CD14-positive monocyte (primary cell): ENCODE measurements at regions not wholly inside any gene's neighbourhood (a gene's known extent, or its start where the extent isn't known, plus 50 kb on each side); places are given as distances from the start of the nearest gene placed in this dataset.

Source experiments
- DNase-seq, 3 donors: peaks; one replicate each; pipeline ENCODE4 v3.0.0-alpha.2; 2011 to 2022
- H2AFZ ChIP-seq: 2 replicates; pipeline ENCODE4 v1.6.0; 2012; ENCODE audit warnings: mild to moderate bottlenecking, low read depth, low read length, inconsistent platforms; ENCODE audit not compliant: insufficient read depth, poor library complexity, severe bottlenecking
- H3K27ac ChIP-seq, 2 donors: 1 replicate in 1 of 2; 2 replicates in 1 of 2; pipeline ENCODE4 v1.5.1; 2012 to 2013; ENCODE audit warnings: low read length in 2 of 2, control low read depth in 1 of 2, inconsistent platforms in 1 of 2, low read depth in 1 of 2, mild to moderate bottlenecking in 1 of 2
- H3K27me3 ChIP-seq, 2 donors: one replicate each; pipeline versions ENCODE4 v1.6.0 to v1.6.1; 2011 to 2013; ENCODE audit warnings: low read length in 2 of 2; ENCODE audit not compliant: control insufficient read depth in 2 of 2, insufficient read depth in 2 of 2
- H3K36me3 ChIP-seq, 2 donors: replicated peaks in 1 of 2; 1 replicate in 1 of 2; 2 replicates in 1 of 2; pipeline versions ENCODE4 v1.5.1 to v1.6.1; 2012 to 2013; ENCODE audit warnings: low read length in 2 of 2, control low read depth in 1 of 2, inconsistent platforms in 1 of 2, mild to moderate bottlenecking in 1 of 2; ENCODE audit not compliant: insufficient read depth in 2 of 2, control insufficient read depth in 1 of 2
- H3K4me1 ChIP-seq, 2 donors: 1 replicate in 1 of 2; 2 replicates in 1 of 2; pipeline versions ENCODE4 v1.5.1 to v1.6.1; 2012 to 2013; ENCODE audit warnings: low read length in 2 of 2, control low read depth in 1 of 2, inconsistent platforms in 1 of 2, mild to moderate bottlenecking in 1 of 2, moderate library complexity in 1 of 2; ENCODE audit not compliant: insufficient read depth in 2 of 2, control insufficient read depth in 1 of 2
- H3K4me2 ChIP-seq: replicated peaks from 2 replicates; pipeline ENCODE3; 2012; ENCODE audit warnings: low read length, moderate library complexity, mild to moderate bottlenecking; ENCODE audit not compliant: poor library complexity, severe bottlenecking; ENCODE audit errors: extremely low read depth
- H3K4me3 ChIP-seq, 3 experiments: fragments of 200-600 bp in 1 of 3; sonication (generic) in 1 of 3; replicated peaks in 1 of 3; 1 replicate in 2 of 3; 2 replicates in 1 of 3; pipeline ENCODE4 v1.5.1; 2011 to 2013; ENCODE audit warnings: low read length in 3 of 3, mild to moderate bottlenecking in 3 of 3, control low read depth in 2 of 3, low read depth in 2 of 3, inconsistent platforms in 1 of 3, moderate library complexity in 1 of 3
- H3K79me2 ChIP-seq: 2 replicates; pipeline ENCODE4 v1.6.0; 2012; ENCODE audit warnings: mild to moderate bottlenecking, control low read depth, inconsistent platforms, low read length, moderate library complexity; ENCODE audit not compliant: insufficient read depth
- H3K9ac ChIP-seq: 2 replicates; pipeline ENCODE4 v1.6.0; 2017; ENCODE audit warnings: low read length, mild to moderate bottlenecking; ENCODE audit not compliant: insufficient read depth, poor library complexity, severe bottlenecking
- H3K9me3 ChIP-seq, 2 donors: replicated peaks in 1 of 2; 1 replicate in 1 of 2; 2 replicates in 1 of 2; pipeline versions ENCODE4 v1.5.1 to v1.6.1; 2012 to 2013; ENCODE audit warnings: low read length in 2 of 2, control low read depth in 1 of 2; ENCODE audit not compliant: control insufficient read depth in 1 of 2, insufficient read depth in 1 of 2
- H4K20me1 ChIP-seq: 2 replicates; pipeline ENCODE4 v1.6.0; 2012; ENCODE audit warnings: mild to moderate bottlenecking, low read length, control low read depth, moderate library complexity; ENCODE audit not compliant: insufficient read depth
- H3K27ac Mint-ChIP-seq, 7 donors: one replicate each; pipeline ENCODE4 v1.8.0; 2020; ENCODE audit warnings: mild to moderate bottlenecking in 7 of 7, mixed read lengths in 7 of 7, moderate library complexity in 6 of 7, inconsistent platforms in 2 of 7
- H3K27me3 Mint-ChIP-seq, 3 donors: one replicate each; pipeline ENCODE4 v1.8.0; 2021 to 2022; ENCODE audit warnings: low read depth in 3 of 3, mild to moderate bottlenecking in 3 of 3, mixed read lengths in 3 of 3, moderate library complexity in 3 of 3, inconsistent platforms in 1 of 3
- H3K36me3 Mint-ChIP-seq, 2 donors: one replicate each; pipeline ENCODE4 v1.8.0; 2020; ENCODE audit warnings: mixed read lengths in 2 of 2, inconsistent platforms in 1 of 2, mild to moderate bottlenecking in 1 of 2
- H3K4me1 Mint-ChIP-seq: one replicate; pipeline ENCODE4 v1.8.0; 2020; ENCODE audit warnings: mild to moderate bottlenecking, mixed read lengths
- H3K4me3 Mint-ChIP-seq, 2 donors: one replicate each; pipeline ENCODE4 v1.8.0; 2020; ENCODE audit warnings: mild to moderate bottlenecking in 2 of 2, mixed read lengths in 2 of 2, moderate library complexity in 1 of 2
- H3K9me3 Mint-ChIP-seq, 7 donors: one replicate each; pipeline ENCODE4 v1.8.0; 2020 to 2022; ENCODE audit warnings: mixed read lengths in 7 of 7, mild to moderate bottlenecking in 6 of 7, moderate library complexity in 6 of 7, inconsistent platforms in 2 of 7
- WGBS: methylation state at CpG from one replicate; pipeline ENCODE4 v1.1.5; 2013; ENCODE audit warnings: missing lambda C conversion rate; ENCODE audit not compliant: insufficient coverage; 5-methylcytosine and 5-hydroxymethylcytosine counted together
- intact Hi-C, 2 donors: fragments of 100-400 bp; cut with micrococcal nuclease; formaldehyde crosslinking; loops; one replicate each; pipeline versions ENCODE4 v1.15.0 to v1.15.1; 2023
- TF ChIP-seq, protein P1 (sequence below): fragments of 200-600 bp; IDR thresholded peaks from one replicate; pipeline ENCODE4 v1.8.0; 2022; ENCODE audit warnings: antibody characterized with exemption, mild to moderate bottlenecking

DNA sequence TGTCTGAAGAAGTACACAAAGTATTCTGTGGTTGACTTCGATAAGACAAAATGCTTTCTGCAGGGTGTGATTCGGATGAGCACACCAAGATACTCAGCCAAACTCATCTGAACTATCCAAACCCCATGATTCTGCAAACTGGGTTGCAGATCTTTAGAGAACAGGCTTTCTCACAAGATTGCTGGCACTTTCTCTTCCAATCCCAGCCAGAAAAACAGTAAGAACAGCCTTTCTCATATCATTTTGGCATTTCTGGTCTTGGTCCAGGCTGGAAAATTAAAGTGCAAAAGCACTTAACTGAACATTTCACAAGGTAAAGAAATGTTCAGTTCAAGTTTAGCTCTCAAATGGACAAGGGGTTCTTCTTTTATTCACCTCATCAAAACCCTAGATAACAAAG is 269.1 kb downstream of the NR2F1-AS1 start:
- H3K4me3 Mint-ChIP-seq, result no peak overlapping the region
- no peak overlapping the region for H3K4me2 ChIP-seq
- H3K36me3 Mint-ChIP-seq, result no peaks in the 10 kb centered on the region
- H3K27me3 Mint-ChIP-seq, result peaks cover 0 to under 1% (median 0%) of the 10 kb centered on the region in 3 donors
- no peak overlapping the region for H3K27ac ChIP-seq
- no peaks in the 10 kb centered on the region for H3K4me1 Mint-ChIP-seq
- no peak overlapping the region for H3K27ac Mint-ChIP-seq
- no peak overlapping the region for H2AFZ ChIP-seq
- no peaks in the 10 kb centered on the region for H3K27me3 ChIP-seq
- H3K9me3 ChIP-seq, result peaks cover 2 to 4% of the 10 kb centered on the region in 2 donors
- peaks cover 0 to 8% (median 4%) of the 10 kb centered on the region in 7 donors for H3K9me3 Mint-ChIP-seq
- no peaks in the 10 kb centered on the region for H3K36me3 ChIP-seq
- H3K79me2 ChIP-seq, result no peaks in the 10 kb centered on the region
- no peak overlapping the region for H3K4me3 ChIP-seq
- no peaks in the 10 kb centered on the region for H4K20me1 ChIP-seq
- H3K4me1 ChIP-seq, result no peaks in the 10 kb centered on the region
- no peak overlapping the region for H3K9ac ChIP-seq
- WGBS, result 95% methylated on average over 2 of the region's 2 CpGs
- TF ChIP-seq, protein P1, sequence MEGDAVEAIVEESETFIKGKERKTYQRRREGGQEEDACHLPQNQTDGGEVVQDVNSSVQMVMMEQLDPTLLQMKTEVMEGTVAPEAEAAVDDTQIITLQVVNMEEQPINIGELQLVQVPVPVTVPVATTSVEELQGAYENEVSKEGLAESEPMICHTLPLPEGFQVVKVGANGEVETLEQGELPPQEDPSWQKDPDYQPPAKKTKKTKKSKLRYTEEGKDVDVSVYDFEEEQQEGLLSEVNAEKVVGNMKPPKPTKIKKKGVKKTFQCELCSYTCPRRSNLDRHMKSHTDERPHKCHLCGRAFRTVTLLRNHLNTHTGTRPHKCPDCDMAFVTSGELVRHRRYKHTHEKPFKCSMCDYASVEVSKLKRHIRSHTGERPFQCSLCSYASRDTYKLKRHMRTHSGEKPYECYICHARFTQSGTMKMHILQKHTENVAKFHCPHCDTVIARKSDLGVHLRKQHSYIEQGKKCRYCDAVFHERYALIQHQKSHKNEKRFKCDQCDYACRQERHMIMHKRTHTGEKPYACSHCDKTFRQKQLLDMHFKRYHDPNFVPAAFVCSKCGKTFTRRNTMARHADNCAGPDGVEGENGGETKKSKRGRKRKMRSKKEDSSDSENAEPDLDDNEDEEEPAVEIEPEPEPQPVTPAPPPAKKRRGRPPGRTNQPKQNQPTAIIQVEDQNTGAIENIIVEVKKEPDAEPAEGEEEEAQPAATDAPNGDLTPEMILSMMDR, result no peak
- no peak for DNase-seq
- intact Hi-C loops, result no loop called here

DNA sequence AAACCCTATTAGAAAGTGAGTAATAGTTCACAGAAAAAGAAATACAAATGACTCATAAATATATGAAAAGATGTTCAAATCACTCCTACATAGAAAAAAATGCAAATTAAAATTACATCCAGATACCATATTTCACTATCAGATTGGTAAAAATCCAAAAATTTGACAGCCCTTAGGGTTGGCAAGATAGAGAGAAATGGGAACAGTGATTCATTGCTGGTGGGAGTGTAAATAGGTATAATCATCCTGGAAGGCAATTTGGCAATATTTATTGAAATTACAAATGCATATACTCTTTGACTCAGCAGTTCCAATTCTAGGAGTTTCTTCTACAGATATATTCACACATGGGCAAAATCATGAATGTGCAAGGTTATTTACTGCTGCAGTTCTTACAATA is 273.5 kb downstream of the NR2F1-AS1 start:
- Mint-ChIP-seq H3K27me3 (peaks cover 0 to 4% (median 0%) of the 10 kb centered on the region in 3 donors), H3K4me1 (no peaks in the 10 kb centered on the region), H3K36me3 (no peaks in the 10 kb centered on the region), H3K27ac (no peak overlapping the region), H3K9me3 (peaks cover 0 to 5% (median 2%) of the 10 kb centered on the region in 7 donors), H3K4me3 (no peak overlapping the region)
- H3K27me3 ChIP-seq, result no peaks in the 10 kb centered on the region
- H3K27ac ChIP-seq, result no peak overlapping the region
- TF ChIP-seq, protein P1, result no peak
- no peak overlapping the region for H2AFZ ChIP-seq
- no peak overlapping the region for H3K4me3 ChIP-seq
- H3K9ac ChIP-seq, result no peak overlapping the region
- no peak overlapping the region for H3K4me2 ChIP-seq
- intact Hi-C loops, result no loop called here
- DNase-seq, result no peak
- no peaks in the 10 kb centered on the region for H3K36me3 ChIP-seq
- H3K9me3 ChIP-seq, result peaks cover 0 to 2% of the 10 kb centered on the region in 2 donors
- H4K20me1 ChIP-seq, result no peaks in the 10 kb centered on the region
- no peaks in the 10 kb centered on the region for H3K79me2 ChIP-seq
- no peaks in the 10 kb centered on the region for H3K4me1 ChIP-seq
